NOMO-1 (cell line): ENCODE measurements at regions not wholly inside any gene's neighbourhood (a gene's known extent, or its start where the extent isn't known, plus 50 kb on each side); places are given as distances from the start of the nearest gene placed in this dataset.
"Not testable (repeated sequence)": the region's sequence is repeated elsewhere in the genome, so short reads cannot be mapped to it uniquely, and the experiment has no call there.

Experiments used
- DNase-seq, 2 experiments: peaks; one replicate each; lab custom pipeline; 2025; ENCODE audit not compliant: unreplicated experiment in 2 of 2; lab: John Stamatoyannopoulos, UW

DNA sequence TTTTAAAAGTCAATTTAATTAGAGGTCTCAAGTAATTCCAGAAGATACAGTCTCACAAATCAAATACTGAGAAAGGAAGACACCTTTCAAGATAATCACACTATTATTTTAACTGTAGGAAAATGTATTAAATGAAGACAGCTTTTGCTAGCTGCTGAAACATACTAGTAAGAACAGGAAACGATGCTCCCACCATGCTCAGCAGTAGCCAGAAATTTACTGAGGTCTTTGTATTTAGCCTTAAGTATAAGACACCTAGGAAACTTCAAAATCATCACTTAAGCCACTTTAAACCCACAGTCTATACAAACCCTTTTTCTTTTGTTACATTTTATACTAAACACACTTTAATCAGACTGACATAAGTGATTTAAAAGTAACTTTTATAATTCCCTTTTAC, 72.7 kb upstream of the NPIPB12 start:
- DNase-seq: not testable (repeated sequence)

DNA sequence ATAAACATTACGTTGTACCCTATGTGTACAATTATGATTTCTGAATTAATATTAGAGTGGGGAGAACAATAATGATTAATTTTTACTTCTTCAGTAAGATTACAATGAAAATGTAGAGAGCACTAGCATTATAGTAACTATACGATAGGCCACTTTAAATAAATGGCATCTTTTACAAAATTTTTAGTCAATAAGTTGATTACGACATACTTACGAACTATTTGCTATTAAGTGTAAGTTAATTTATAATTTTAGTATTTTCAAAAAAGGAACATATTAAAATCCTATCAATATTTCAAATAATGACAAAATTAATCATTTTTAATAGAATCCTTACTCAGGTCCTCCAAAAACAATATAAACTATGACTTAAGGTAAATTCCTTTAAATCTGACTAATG, 75.6 kb upstream of the NPIPB12 start:
- DNase-seq: not testable (repeated sequence)

GRCh38 chr16:29591919-29592318, 71.1 kb upstream of the SPN start:
- DNase-seq: not testable (repeated sequence)

DNA sequence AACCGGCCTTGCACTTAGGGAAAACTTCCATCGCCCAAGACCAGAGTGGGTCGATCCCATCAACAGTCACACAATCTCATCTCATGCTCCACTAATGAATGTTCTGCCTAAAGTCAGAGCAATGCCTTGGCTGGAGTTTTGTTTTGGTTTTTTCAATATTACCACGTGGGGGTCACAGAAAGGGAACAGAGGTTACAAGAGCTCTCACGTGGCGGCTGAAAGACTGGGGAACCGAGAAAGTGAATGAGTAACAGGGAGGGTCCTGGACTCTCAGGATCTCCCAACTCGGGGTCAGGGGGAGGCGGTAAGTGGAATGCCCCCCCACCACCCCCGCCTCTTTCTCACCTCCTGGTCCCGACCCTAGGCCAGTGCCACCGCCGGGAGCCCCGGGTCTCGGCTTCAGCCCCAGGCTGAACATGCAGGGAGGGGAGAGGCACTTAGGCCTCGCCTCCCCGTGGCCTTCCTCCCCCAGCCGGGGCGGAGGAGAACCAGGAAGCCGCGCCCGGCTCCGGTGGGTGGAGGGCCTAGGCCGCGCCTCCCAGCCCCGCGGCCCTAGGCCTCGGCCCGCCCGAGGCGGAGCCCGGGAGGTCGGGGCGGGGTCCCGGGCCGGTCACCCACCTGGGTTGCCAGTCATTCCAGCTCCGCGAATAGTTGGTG, 68.7 kb upstream of the SPN start:
- peak in 1 of 2 experiments; percentile 31 for DNase-seq

GRCh38 chr16:29594926-29595838, 67.9 kb upstream of the SPN start:
- DNase-seq: peak; percentile 67 to 80

DNA sequence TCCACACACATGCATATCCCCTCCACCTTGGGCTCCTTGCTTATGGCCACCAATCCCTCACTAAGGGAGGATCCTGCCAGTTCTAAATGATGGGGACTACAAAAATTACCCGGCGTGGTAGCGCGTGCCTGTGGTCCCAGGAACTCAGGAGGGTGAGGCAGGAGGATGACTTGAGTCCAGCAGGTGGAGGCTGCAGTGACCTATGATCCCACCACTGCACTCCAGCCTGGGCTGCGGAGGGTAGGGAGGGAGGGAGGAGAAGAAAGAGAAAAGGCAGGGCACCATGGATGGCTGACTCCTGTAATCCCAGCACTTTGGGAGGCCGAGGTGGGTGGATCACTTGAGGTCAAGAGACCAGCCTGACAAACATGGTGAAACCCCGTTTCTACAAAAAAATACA, 66.0 kb upstream of the SPN start:
- not testable (repeated sequence) for DNase-seq

- DNase-seq: peak; percentile 60 to 71
Observed at GRCh38 chr16:29600111-29601000, 62.7 kb upstream of the SPN start.

GRCh38 chr16:29602247-29602625, 60.8 kb upstream of the SPN start:
- DNase-seq: not testable (repeated sequence)

GRCh38 chr16:29602683-29603088, 60.4 kb upstream of the SPN start:
- not testable (repeated sequence) for DNase-seq

- not testable (repeated sequence) for DNase-seq
Observed at GRCh38 chr16:29604631-29605549, 58.2 kb upstream of the SPN start.

- DNase-seq: not testable (repeated sequence)
Observed at GRCh38 chr16:29605593-29606205, 57.3 kb upstream of the SPN start.

DNA sequence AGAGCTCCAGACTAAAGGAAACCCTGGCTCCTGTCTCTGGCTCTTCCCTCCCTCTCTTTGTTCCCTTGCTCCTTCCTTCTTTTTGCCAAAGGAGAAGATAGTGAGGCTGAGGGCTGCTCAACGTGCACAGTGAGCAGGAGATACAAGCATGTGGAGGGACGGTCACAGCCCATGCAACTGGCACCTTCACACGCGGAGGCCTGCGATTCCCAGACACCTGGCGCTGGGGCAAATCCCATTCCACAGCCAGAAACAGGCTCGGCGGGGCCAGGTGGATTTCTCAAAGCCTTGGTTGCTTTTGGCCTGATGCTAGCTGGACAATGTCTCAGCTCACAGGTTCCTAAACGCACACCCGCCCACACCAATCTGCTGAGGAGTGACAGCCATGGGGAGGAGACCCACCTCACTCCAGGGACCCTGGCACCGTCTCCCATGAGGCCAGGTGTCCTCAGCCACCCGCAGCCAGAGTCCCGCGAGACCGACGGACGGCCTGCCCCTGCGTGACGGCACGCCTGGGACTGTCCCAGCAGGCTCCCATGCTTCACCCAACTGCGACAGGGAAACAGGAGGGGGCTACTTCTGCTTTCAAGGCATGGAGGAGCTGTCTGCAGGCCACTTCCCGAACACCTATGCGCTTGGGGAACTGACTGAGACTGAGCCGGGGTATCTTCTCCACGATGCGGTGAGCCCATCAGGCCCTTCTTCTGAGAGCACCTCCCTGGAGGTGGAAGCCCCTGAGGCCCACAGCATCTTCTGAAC, 56.2 kb upstream of the SPN start:
- DNase-seq: not testable (repeated sequence)

DNA sequence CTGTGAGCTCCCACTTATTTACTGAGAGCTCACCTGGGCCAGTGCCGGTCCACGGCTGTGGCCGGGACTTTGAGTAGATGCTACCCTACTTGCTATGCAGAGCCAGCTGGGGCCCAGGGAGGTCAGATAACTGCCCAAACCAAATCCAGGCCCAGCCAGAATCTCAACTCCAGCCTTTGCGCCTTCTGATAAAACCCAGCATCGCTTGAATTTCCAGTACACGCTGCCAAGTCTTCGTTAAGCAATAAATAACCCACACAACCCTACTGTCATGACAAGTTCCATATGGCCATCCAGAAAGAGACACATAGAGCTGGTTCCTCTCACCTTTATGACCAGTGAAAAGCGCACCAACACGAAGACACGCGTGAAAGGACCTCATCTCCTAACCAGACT, 55.6 kb upstream of the SPN start:
- DNase-seq: not testable (repeated sequence)

GRCh38 chr16:29612381-29613306, 50.4 kb upstream of the SPN start:
- DNase-seq: peak in 1 of 2 experiments; percentile 43
